Upper lobe of left lung (tissue), 4 donors: ENCODE measurements at regions not wholly inside any gene's neighbourhood (a gene's known extent, or its start where the extent isn't known, plus 50 kb on each side); places are given as distances from the start of the nearest gene placed in this dataset.

Experiments used
- small RNA-seq, 4 donors: library from RNA; depleted of rRNA; stranded (forward); fragments of <200 nt; gene quantifications; one replicate each; pipeline ENCODE3, GENCODE V24; 2016

Small RNAs in the stretch of these regions (small RNA-seq; reads per million reads assigned to genes)
- gene RF00438 = 0 reads per million in 4 donors
